Thymus (tissue), 11 donors: ENCODE measurements at regions not wholly inside any gene's neighbourhood (a gene's known extent, or its start where the extent isn't known, plus 50 kb on each side); places are given as distances from the start of the nearest gene placed in this dataset.

Experiments
- DNase-seq, 9 donors: peaks; one replicate each; pipeline ENCODE4 v3.0.0-alpha.2; 2013; ENCODE audit warnings: low spot score in 9 of 9, low read depth in 6 of 9, missing footprints in 1 of 9
- H3K27ac ChIP-seq, 2 donors: one replicate each; pipeline ENCODE4 v1.5.1; 2013; ENCODE audit warnings: control low read depth in 1 of 2, low read depth in 1 of 2, low read length in 1 of 2, mild to moderate bottlenecking in 1 of 2, moderate library complexity in 1 of 2
- H3K27me3 ChIP-seq, 2 donors: one replicate each; pipeline ENCODE4 v1.5.1; 2013; ENCODE audit warnings: low read length in 1 of 2; ENCODE audit not compliant: control insufficient read depth in 2 of 2, insufficient read depth in 1 of 2
- H3K36me3 ChIP-seq, 2 donors: one replicate each; pipeline ENCODE4 v1.5.1; 2013; ENCODE audit warnings: low read length in 1 of 2, mild to moderate bottlenecking in 1 of 2, moderate library complexity in 1 of 2; ENCODE audit not compliant: control insufficient read depth in 2 of 2, insufficient read depth in 2 of 2
- H3K4me1 ChIP-seq, 2 donors: one replicate each; pipeline ENCODE4 v1.5.1; 2013; ENCODE audit warnings: low read length in 2 of 2; ENCODE audit not compliant: control insufficient read depth in 2 of 2, insufficient read depth in 2 of 2
- H3K4me3 ChIP-seq, 2 donors: one replicate each; pipeline ENCODE4 v1.5.1; 2013; ENCODE audit warnings: low read length in 2 of 2, control low read depth in 1 of 2, mild to moderate bottlenecking in 1 of 2
- H3K9me3 ChIP-seq, 2 donors: one replicate each; pipeline ENCODE4 v1.5.1; 2013; ENCODE audit warnings: low read length in 1 of 2, mild to moderate bottlenecking in 1 of 2; ENCODE audit not compliant: control insufficient read depth in 2 of 2, insufficient read depth in 1 of 2
- WGBS: extraction: QIAGEN DNeasy Blood & Tissue Kit; methylation state at CpG from one replicate; pipeline ENCODE4 v1.1.7; 2013; 5-methylcytosine and 5-hydroxymethylcytosine counted together
- donor health status: healthy.

- H3K4me1 ChIP-seq: no peaks in the 10 kb centered on the region
- no peaks in the 10 kb centered on the region for H3K36me3 ChIP-seq
- no peak overlapping the region for H3K4me3 ChIP-seq
- no peaks in the 10 kb centered on the region for H3K9me3 ChIP-seq
- no peak overlapping the region for H3K27ac ChIP-seq
- no peaks in the 10 kb centered on the region for H3K27me3 ChIP-seq
- WGBS: 79% methylated on average over 1 of the region's 1 CpG
- DNase-seq: no peak
Measured at GRCh38 chr16:63596716-63597115, 1525.1 kb downstream of the CDH11 start.

GRCh38 chr16:63592852-63593251 is 1529.0 kb downstream of the CDH11 start:
- no peak overlapping the region for H3K27ac ChIP-seq
- H3K9me3 ChIP-seq: no peaks in the 10 kb centered on the region
- H3K4me1 ChIP-seq: no peaks in the 10 kb centered on the region
- no peak for DNase-seq
- no peak overlapping the region for H3K4me3 ChIP-seq
- WGBS: 90% methylated on average over 3 of the region's 3 CpGs
- no peaks in the 10 kb centered on the region for H3K36me3 ChIP-seq
- H3K27me3 ChIP-seq: no peaks in the 10 kb centered on the region

DNA sequence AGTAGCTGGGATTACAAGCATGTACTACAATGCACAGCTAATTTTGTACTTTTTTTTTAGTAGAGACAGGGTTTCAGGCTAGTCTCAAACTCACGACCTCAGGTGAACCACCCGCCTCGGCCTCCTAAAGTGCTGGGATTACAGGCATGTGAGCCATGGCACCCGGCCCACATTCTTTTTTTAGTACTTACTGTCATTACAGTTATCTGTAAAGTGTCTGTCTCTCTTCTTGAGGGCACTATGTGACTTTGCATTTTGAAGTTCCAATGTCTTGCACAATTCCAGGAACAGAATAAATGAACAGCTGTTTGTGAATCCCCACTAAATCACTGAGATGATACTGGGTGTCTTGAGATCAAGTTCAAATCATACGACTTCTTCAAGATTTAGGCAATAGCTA is 1540.3 kb downstream of the CDH11 start:
- H3K4me3 ChIP-seq: no peak overlapping the region
- 93% methylated on average over 5 of the region's 5 CpGs for WGBS
- H3K4me1 ChIP-seq: no peaks in the 10 kb centered on the region
- H3K9me3 ChIP-seq: no peaks in the 10 kb centered on the region
- H3K36me3 ChIP-seq: no peaks in the 10 kb centered on the region
- no peak overlapping the region for H3K27ac ChIP-seq
- H3K27me3 ChIP-seq: no peaks in the 10 kb centered on the region
- no peak for DNase-seq

DNA sequence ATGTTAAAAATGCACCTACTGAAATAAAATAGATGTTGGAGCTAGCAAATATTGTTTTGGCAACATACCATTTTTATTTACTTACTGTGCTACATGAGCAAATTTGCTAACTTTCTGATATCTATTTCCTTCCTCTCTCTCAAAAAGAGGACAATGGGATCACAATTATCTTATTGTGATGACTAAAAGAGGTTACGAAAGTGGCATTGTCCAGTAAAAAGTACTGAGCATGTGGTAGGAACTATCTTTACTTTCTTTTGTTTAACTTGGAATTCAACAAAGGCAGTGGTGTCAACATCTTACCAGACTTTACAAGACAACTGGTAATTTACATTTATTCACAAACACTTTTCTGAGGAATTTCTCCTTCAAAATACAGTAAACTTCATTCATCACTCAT is 1542.6 kb upstream of the CDH8 start:
- no peaks in the 10 kb centered on the region for H3K9me3 ChIP-seq
- 92% methylated on average over 1 of the region's 1 CpG for WGBS
- no peak for DNase-seq

GRCh38 chr16:63577891-63578290 is 1541.7 kb upstream of the CDH8 start:
- Histone ChIP-seq H3K9me3 (no peaks in the 10 kb centered on the region), H3K4me3 (no peak overlapping the region), H3K4me1 (no peaks in the 10 kb centered on the region), H3K27ac (no peak overlapping the region), H3K27me3 (no peaks in the 10 kb centered on the region), H3K36me3 (no peaks in the 10 kb centered on the region)
- no peak for DNase-seq

More for the DNA sequence above, 1542.6 kb upstream of the CDH8 start:
- no peak overlapping the region for H3K4me3 ChIP-seq
- no peak overlapping the region for H3K27ac ChIP-seq
- no peaks in the 10 kb centered on the region for H3K4me1 ChIP-seq
- no peaks in the 10 kb centered on the region for H3K36me3 ChIP-seq
- H3K27me3 ChIP-seq: no peaks in the 10 kb centered on the region

GRCh38 chr16:63575041-63575440 is 1538.8 kb upstream of the CDH8 start:
- Histone ChIP-seq H3K9me3 (no peaks in the 10 kb centered on the region), H3K4me3 (no peak overlapping the region), H3K27ac (no peak overlapping the region), H3K36me3 (no peaks in the 10 kb centered on the region), H3K27me3 (no peaks in the 10 kb centered on the region), H3K4me1 (no peaks in the 10 kb centered on the region)
- no peak for DNase-seq
- 68% methylated on average over 1 of the region's 1 CpG for WGBS

DNA sequence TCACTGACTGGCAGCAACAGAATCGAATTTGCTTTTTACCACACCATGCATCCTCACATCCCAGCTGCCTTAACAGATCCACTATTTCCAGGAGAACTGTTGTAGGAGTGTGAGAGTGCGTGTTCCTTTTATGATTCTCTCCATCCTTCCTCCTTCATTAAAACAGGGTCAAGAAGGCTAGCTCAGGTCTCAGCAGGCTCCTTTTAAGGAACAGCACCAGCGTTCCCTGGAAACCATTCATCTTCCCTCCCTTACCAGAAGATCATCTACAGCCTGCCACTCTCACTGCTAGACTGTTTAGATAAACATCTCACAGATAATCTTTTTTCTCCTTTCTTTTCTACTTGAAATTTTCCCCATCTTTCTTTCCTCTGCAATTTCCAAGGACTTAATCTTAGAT is 1531.9 kb upstream of the CDH8 start:
- Histone ChIP-seq H3K9me3 (no peaks in the 10 kb centered on the region), H3K27ac (no peak overlapping the region), H3K4me1 (no peaks in the 10 kb centered on the region), H3K36me3 (no peaks in the 10 kb centered on the region), H3K27me3 (no peaks in the 10 kb centered on the region), H3K4me3 (no peak overlapping the region)
- 51% methylated on average over 3 of the region's 3 CpGs for WGBS
- no peak for DNase-seq

DNA sequence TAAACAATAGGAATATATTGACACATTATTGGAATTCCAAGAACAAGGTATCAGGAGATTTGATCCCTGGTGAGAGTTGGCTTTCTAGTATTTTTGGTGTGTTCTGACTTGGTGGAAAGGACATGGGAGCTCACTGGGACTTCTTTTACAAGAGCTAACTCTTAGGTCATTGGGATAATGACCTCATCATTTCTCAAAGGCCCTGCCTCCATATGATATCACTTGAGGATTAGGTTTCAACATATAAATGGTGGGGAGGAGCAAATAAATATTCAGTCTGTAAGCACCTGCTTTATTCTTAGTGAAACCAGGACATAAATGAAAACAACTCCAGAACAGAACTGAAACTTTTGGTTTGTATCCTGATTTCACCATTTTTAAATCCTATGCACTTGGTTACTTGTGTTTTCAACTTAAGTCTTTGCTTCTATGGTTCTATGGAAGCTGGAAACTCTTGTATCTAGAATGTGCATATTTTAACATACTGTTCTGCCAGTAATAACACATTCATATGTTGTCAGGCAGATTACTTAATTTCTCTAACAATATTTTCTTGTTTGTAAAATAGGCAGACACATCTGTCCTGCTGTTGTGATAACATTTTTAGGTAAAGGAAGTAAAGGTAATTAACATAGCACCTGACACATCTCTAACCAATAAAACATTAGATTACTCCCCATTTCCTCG is 1527.7 kb upstream of the CDH8 start:
- DNase-seq: no peak
- H3K27me3 ChIP-seq: no peaks in the 10 kb centered on the region
- no peaks in the 10 kb centered on the region for H3K36me3 ChIP-seq
- no peak overlapping the region for H3K4me3 ChIP-seq
- no peak overlapping the region for H3K27ac ChIP-seq
- WGBS: 56% methylated on average over 1 of the region's 1 CpG
- H3K4me1 ChIP-seq: no peaks in the 10 kb centered on the region
- H3K9me3 ChIP-seq: no peaks in the 10 kb centered on the region

DNA sequence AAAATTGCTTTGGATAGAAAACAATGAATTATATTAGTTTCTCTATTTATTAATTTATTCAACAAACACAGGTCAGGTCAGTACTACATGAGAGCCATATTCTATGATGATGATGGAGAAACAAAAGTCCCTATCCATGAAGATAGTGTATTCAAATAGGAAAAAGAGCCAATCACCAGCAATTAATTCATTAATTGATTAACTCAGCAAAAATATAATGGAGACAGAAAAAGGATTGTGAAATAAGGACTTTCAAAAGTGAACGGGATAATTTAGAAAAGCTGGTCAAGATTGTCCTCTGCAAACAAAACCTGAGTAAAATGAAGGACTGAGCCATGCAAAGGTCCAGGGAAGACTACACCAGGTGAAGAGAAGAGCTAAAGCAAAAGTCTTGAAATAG is 1517.7 kb upstream of the CDH8 start:
- Histone ChIP-seq H3K27me3 (no peaks in the 10 kb centered on the region), H3K27ac (no peak overlapping the region), H3K36me3 (no peaks in the 10 kb centered on the region), H3K4me1 (no peaks in the 10 kb centered on the region), H3K9me3 (no peaks in the 10 kb centered on the region), H3K4me3 (no peak overlapping the region)
- no peak for DNase-seq
- WGBS: 96% methylated on average over 1 of the region's 1 CpG

DNA sequence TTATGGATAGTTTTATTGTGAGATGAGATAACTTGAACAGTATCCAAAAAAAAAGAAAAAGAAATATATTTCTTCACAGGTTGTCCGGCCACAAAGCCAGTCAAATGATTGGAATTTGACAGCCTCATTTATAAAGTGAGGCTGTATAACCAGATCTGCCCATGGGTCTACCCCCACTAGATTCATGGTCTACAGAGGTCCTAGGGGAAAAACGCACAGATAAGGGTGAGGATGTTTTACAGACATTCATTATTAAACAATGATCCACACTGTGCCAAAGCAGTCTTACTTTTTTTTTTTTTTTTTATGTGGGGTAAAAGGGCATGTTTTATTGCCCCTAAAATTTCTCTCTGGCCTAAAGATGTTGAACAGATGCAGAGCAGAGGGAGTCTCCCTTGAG is 1503.0 kb upstream of the CDH8 start:
- Histone ChIP-seq H3K9me3 (no peaks in the 10 kb centered on the region), H3K27ac (no peak overlapping the region), H3K4me3 (no peak overlapping the region), H3K27me3 (no peaks in the 10 kb centered on the region), H3K36me3 (no peaks in the 10 kb centered on the region), H3K4me1 (no peaks in the 10 kb centered on the region)
- no peak for DNase-seq
- 90% methylated on average over 2 of the region's 2 CpGs for WGBS
